Memory B cell (primary cell): ENCODE measurements at regions not wholly inside any gene's neighbourhood (a gene's known extent, or its start where the extent isn't known, plus 50 kb on each side); places are given as distances from the start of the nearest gene placed in this dataset.

Experiments used
- ATAC-seq: fragments of 150-1000 bp; cut with Tn5 transposase; 2 replicates; pipeline ENCODE4 v1.10.0; 2021; ENCODE audit warnings: low read depth, mild to moderate bottlenecking, moderate library complexity
- DNase-seq, 2 donors: peaks; one replicate each; pipeline ENCODE4 v3.0.0; 2022; ENCODE audit warnings: low spot score in 2 of 2
- H3K27ac Mint-ChIP-seq: one replicate; pipeline ENCODE4 v1.8.0; 2022; ENCODE audit warnings: mild to moderate bottlenecking, moderate library complexity, mixed read lengths
- H3K27me3 Mint-ChIP-seq: one replicate; pipeline ENCODE4 v1.8.0; 2022; ENCODE audit warnings: mixed read lengths
- H3K36me3 Mint-ChIP-seq: one replicate; pipeline ENCODE4 v1.8.0; 2022; ENCODE audit warnings: mild to moderate bottlenecking, mixed read lengths
- H3K4me1 Mint-ChIP-seq: one replicate; pipeline ENCODE4 v1.8.0; 2022; ENCODE audit warnings: mixed read lengths
- H3K4me3 Mint-ChIP-seq: one replicate; pipeline ENCODE4 v1.8.0; 2022; ENCODE audit warnings: mild to moderate bottlenecking, moderate library complexity, mixed read lengths
- H3K9me3 Mint-ChIP-seq: one replicate; pipeline ENCODE4 v1.8.0; 2022; ENCODE audit warnings: mixed read lengths

- Mint-ChIP-seq H3K4me1 (no peaks in the 10 kb centered on the region), H3K27me3 (no peaks in the 10 kb centered on the region), H3K9me3 (peaks cover 8% of the 10 kb centered on the region), H3K4me3 (no peak overlapping the region), H3K36me3 (no peaks in the 10 kb centered on the region), H3K27ac (no peak overlapping the region)
- no peak for DNase-seq
- ATAC-seq = no peak
Observed at GRCh38 chr16:51722467-51722866, 571.4 kb upstream of the SALL1 start.

GRCh38 chr16:51719376-51719775, 568.3 kb upstream of the SALL1 start:
- H3K4me3 Mint-ChIP-seq = no peak overlapping the region
- ATAC-seq (no peak), DNase-seq (no peak)
- no peak overlapping the region for H3K27ac Mint-ChIP-seq
- H3K27me3 Mint-ChIP-seq = no peaks in the 10 kb centered on the region
- no peaks in the 10 kb centered on the region for H3K4me1 Mint-ChIP-seq
- peaks cover 7% of the 10 kb centered on the region for H3K9me3 Mint-ChIP-seq
- no peaks in the 10 kb centered on the region for H3K36me3 Mint-ChIP-seq

GRCh38 chr16:51716195-51716594, 565.1 kb upstream of the SALL1 start:
- no peak for ATAC-seq
- no peak for DNase-seq
- Mint-ChIP-seq H3K9me3 (peaks cover 6% of the 10 kb centered on the region), H3K4me1 (no peaks in the 10 kb centered on the region), H3K36me3 (no peaks in the 10 kb centered on the region), H3K4me3 (no peak overlapping the region), H3K27ac (no peak overlapping the region), H3K27me3 (no peaks in the 10 kb centered on the region)

DNA sequence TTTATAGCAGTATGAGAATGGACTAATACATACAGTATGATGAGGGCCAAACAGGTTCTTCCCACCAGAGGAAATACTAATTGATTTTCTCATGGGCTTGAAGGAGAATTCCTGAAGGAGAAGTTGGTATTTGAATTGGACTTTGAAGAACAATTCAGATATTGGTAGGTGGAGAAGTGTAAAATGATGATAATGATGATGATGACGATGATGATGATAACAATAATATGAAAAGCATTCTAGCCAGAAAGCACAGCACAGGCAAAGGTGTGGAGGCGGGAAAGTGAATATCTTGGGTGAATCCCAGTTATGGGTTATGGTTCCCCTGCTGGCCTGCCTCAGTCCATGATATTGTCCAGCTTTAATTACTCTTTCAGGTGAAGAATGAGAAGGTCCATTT, 562.4 kb upstream of the SALL1 start:
- Mint-ChIP-seq H3K4me3 (no peak overlapping the region), H3K4me1 (no peaks in the 10 kb centered on the region), H3K36me3 (no peaks in the 10 kb centered on the region), H3K9me3 (peaks cover 9% of the 10 kb centered on the region), H3K27ac (no peak overlapping the region), H3K27me3 (no peaks in the 10 kb centered on the region)
- DNase-seq (no peak), ATAC-seq (no peak)

DNA sequence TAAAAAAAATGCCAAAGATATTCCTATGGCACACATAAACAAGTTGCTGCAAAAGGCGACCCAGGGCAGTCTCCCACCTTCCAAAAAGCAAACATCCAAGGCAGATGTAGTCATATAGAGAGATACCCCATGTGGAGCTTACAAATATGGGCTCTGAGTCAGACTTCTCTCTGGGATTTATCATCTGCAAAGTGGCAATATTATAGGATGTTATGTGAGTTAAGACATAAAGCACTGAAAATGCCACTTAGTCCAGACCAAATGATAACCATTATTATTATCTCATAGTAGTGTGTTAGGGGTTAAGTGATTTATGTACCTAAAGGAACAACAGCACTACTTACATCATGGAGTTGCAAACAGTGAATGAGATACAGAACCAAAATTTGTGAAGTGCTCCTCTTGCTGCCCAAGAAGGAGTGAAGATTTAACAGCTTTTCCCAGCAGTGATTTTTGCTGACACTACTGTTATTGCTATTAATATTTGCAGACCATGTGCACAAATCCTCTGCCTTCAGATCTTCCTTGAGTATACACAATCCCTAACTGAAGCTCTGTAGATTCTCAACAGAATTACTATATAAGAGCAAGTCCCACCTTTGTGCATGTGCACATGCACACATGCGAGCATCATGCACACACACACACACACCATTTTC, 560.0 kb upstream of the SALL1 start:
- no peak for ATAC-seq
- H3K4me3 Mint-ChIP-seq = no peak overlapping the region
- H3K27me3 Mint-ChIP-seq = no peaks in the 10 kb centered on the region
- DNase-seq = no peak
- H3K36me3 Mint-ChIP-seq = no peaks in the 10 kb centered on the region
- H3K9me3 Mint-ChIP-seq = peaks cover 16% of the 10 kb centered on the region
- H3K4me1 Mint-ChIP-seq = no peaks in the 10 kb centered on the region
- no peak overlapping the region for H3K27ac Mint-ChIP-seq

DNA sequence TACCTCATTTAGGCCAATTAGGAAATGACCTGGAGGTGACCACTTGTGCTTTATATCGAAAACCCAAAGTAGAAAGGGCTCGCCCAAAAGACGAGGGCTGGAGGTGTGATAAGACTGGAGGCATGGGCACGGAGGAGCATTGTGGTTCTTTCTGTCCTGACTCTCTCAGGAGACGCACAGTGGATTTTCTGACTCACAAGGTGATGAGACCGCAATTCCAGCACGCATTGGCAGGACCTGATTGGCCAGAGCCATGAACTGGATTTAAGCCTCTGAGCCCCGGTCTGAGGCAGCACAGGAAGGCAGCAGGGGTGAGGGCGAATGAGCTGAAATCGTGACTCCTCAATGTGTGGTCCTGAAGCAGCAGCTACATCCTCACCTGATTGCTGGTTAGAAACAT, 559.1 kb upstream of the SALL1 start:
- no peaks in the 10 kb centered on the region for H3K27me3 Mint-ChIP-seq
- no peak for ATAC-seq
- no peaks in the 10 kb centered on the region for H3K4me1 Mint-ChIP-seq
- no peaks in the 10 kb centered on the region for H3K36me3 Mint-ChIP-seq
- peaks cover 15% of the 10 kb centered on the region for H3K9me3 Mint-ChIP-seq
- no peak overlapping the region for H3K27ac Mint-ChIP-seq
- no peak overlapping the region for H3K4me3 Mint-ChIP-seq
- DNase-seq = no peak

- ATAC-seq (no peak), DNase-seq (no peak)
- peaks cover 2% of the 10 kb centered on the region for H3K36me3 Mint-ChIP-seq
- no peak overlapping the region for H3K4me3 Mint-ChIP-seq
- H3K27me3 Mint-ChIP-seq = no peaks in the 10 kb centered on the region
- no peak overlapping the region for H3K27ac Mint-ChIP-seq
- no peaks in the 10 kb centered on the region for H3K4me1 Mint-ChIP-seq
- H3K9me3 Mint-ChIP-seq = peaks cover 22% of the 10 kb centered on the region
Observed at GRCh38 chr16:51708861-51709260, 557.8 kb upstream of the SALL1 start.

DNA sequence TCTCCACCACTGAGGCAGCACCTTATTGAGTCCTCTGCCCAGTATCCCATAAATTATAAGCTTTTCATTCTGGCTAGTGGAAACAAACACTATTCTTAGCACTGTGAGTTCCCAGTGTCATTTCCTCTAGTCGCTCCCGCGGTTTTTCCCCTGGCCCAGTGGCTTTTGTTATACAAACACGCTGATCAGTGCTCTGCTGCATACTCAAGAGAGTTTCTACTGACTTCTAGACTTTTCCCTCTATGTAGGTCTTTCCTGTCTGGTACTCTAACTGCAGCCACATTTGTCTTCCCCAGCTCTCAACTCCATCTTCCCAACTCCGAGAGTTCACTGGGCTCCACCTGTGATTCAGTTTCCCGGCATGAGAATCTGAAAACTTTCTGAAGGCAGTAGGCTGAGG, 556.6 kb upstream of the SALL1 start:
- Mint-ChIP-seq H3K27ac (no peak overlapping the region), H3K36me3 (peaks cover 2% of the 10 kb centered on the region), H3K4me3 (no peak overlapping the region), H3K4me1 (no peaks in the 10 kb centered on the region), H3K9me3 (peaks cover 21% of the 10 kb centered on the region), H3K27me3 (no peaks in the 10 kb centered on the region)
- DNase-seq = no peak
- ATAC-seq = no peak

- Mint-ChIP-seq H3K4me1 (no peaks in the 10 kb centered on the region), H3K27ac (no peak overlapping the region), H3K4me3 (no peak overlapping the region), H3K36me3 (peaks cover 2% of the 10 kb centered on the region), H3K9me3 (peaks cover 22% of the 10 kb centered on the region), H3K27me3 (no peaks in the 10 kb centered on the region)
- DNase-seq (no peak), ATAC-seq (no peak)
Observed at GRCh38 chr16:51705142-51705541, 554.1 kb upstream of the SALL1 start.

DNA sequence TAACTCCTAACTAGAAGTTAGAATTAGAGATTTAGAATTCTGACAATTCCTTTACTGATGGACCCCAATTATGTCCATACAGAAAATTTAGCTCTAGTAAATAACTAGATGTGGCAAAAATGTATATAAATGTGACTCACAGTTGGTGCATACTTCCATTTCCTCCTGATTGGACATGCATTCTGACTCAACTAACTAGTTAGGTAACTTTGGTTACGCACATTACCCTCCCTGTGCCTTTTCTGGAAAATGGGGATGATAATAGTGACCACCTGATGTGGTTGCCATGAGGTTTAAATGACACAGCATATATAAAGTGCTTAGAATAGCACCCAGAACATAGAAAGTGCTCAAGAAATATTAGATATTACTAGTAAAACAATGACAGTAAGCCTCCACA, 550.0 kb upstream of the SALL1 start:
- Mint-ChIP-seq H3K9me3 (peaks cover 13% of the 10 kb centered on the region), H3K36me3 (peaks cover 2% of the 10 kb centered on the region), H3K27me3 (no peaks in the 10 kb centered on the region), H3K27ac (no peak overlapping the region), H3K4me3 (no peak overlapping the region), H3K4me1 (no peaks in the 10 kb centered on the region)
- no peak for ATAC-seq
- no peak for DNase-seq

- DNase-seq (no peak), ATAC-seq (no peak)
- peaks cover 11% of the 10 kb centered on the region for H3K9me3 Mint-ChIP-seq
- peaks cover 2% of the 10 kb centered on the region for H3K36me3 Mint-ChIP-seq
- H3K4me1 Mint-ChIP-seq = no peaks in the 10 kb centered on the region
- no peaks in the 10 kb centered on the region for H3K27me3 Mint-ChIP-seq
- H3K4me3 Mint-ChIP-seq = no peak overlapping the region
- no peak overlapping the region for H3K27ac Mint-ChIP-seq
Observed at GRCh38 chr16:51699686-51700396, 548.8 kb upstream of the SALL1 start.

DNA sequence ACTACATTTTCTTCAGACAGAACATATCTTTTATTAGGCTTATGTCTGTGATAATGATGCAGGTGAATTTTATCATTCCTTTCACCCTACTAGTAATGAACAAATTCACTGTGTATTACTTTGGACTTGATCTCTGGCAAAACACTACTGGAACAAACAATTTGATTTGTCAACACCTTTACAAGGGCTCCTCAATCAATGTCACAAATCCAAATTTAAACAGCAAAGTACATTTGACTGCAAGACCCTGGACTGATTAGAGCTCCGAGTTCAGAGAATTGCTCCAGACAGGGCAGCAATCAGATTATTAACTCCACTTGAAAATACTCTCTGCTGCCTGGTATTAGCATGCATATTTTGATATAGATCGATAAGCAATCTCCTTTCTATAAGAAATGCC, 547.6 kb upstream of the SALL1 start:
- Mint-ChIP-seq H3K9me3 (peaks cover 9% of the 10 kb centered on the region), H3K27ac (no peak overlapping the region), H3K4me3 (no peak overlapping the region), H3K27me3 (no peaks in the 10 kb centered on the region), H3K36me3 (no peaks in the 10 kb centered on the region), H3K4me1 (no peaks in the 10 kb centered on the region)
- no peak for DNase-seq
- no peak for ATAC-seq

DNA sequence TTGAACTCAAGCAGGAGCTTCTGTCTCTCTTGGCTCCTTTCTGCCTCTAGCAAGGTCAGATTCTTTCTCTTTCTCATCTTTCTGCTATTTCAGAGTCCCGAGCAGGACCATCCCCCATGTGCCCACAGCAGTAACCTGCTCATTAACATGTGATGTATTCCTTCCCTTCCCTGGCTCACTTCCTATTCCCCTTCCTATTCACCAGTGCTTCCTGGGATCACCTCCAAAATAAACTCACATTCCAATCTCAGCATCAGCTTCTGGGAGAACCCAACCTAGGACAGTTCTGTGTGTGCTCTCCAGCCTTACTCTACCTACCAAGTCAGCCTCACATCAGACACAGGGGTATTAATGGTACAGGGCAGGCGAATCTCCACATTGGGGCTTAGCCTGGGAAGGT, 546.4 kb upstream of the SALL1 start:
- ATAC-seq = no peak
- H3K27me3 Mint-ChIP-seq = no peaks in the 10 kb centered on the region

DNA sequence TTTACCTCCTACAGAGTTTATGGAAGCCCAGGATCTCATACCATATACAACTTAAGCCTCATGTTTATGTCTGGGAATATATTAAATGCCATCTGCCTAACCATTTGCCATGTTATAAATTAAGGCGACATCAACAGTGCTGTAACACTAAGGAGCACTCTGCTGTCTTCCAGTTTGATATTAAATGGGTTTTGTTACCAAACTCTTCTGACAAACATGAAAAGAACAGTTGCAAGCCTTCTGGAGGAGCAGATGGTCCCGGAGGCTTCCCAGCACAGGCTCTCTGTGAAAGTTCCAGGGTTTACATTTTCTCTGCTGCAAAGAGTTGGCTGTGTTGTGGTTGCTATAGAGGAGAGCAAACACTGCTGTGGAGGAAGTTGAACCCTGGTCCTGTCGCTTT, 545.3 kb upstream of the SALL1 start:
- no peak overlapping the region for H3K27ac Mint-ChIP-seq
- H3K4me1 Mint-ChIP-seq = no peaks in the 10 kb centered on the region
- no peaks in the 10 kb centered on the region for H3K27me3 Mint-ChIP-seq
- no peak overlapping the region for H3K4me3 Mint-ChIP-seq
- H3K36me3 Mint-ChIP-seq = no peaks in the 10 kb centered on the region
- ATAC-seq = no peak
- H3K9me3 Mint-ChIP-seq = peaks cover 10% of the 10 kb centered on the region
- DNase-seq = no peak

More for the DNA sequence above, 546.4 kb upstream of the SALL1 start:
- Mint-ChIP-seq H3K4me1 (no peaks in the 10 kb centered on the region), H3K4me3 (no peak overlapping the region), H3K36me3 (no peaks in the 10 kb centered on the region), H3K27ac (no peak overlapping the region), H3K9me3 (peaks cover 12% of the 10 kb centered on the region)
- no peak for DNase-seq

DNA sequence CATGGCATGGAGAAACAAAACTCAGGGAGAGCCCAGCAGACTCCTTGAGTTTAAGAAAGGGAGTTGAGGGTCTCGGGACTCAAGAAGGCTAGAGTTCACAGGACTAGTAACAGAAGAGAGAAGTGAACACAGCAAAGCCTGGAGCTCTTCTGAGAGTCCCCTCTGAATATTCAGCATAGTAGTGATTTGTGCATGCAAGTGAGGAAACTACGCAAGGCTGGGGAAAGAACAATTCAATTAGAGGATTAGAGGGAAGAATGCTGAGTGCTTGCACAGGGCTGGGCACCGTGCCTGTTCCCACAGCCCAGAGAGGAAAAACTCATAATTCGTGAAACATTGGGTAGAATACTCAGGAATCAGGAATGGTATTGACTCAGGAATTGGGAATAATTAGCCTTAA, 540.0 kb upstream of the SALL1 start:
- ATAC-seq (no peak), DNase-seq (no peak)
- no peaks in the 10 kb centered on the region for H3K27me3 Mint-ChIP-seq
- no peak overlapping the region for H3K4me3 Mint-ChIP-seq
- no peaks in the 10 kb centered on the region for H3K36me3 Mint-ChIP-seq
- H3K9me3 Mint-ChIP-seq = peaks cover 17% of the 10 kb centered on the region
- H3K4me1 Mint-ChIP-seq = no peaks in the 10 kb centered on the region
- H3K27ac Mint-ChIP-seq = no peak overlapping the region
